Colonic mucosa (tissue), 4 donors: ENCODE measurements at regions not wholly inside any gene's neighbourhood (a gene's known extent, or its start where the extent isn't known, plus 50 kb on each side); places are given as distances from the start of the nearest gene placed in this dataset.

Source experiments
- DNase-seq: peaks from one replicate; pipeline ENCODE4 v3.0.0-alpha.2; 2020
- H3K27ac ChIP-seq: fragments of 200-600 bp; one replicate; pipeline ENCODE4 v1.8.0; 2021
- H3K27me3 ChIP-seq: fragments of 200-600 bp; one replicate; pipeline ENCODE4 v1.8.0; 2021
- H3K36me3 ChIP-seq: fragments of 200-600 bp; one replicate; pipeline ENCODE4 v1.8.0; 2021
- H3K4me1 ChIP-seq: fragments of 200-600 bp; one replicate; pipeline ENCODE4 v1.8.0; 2021; ENCODE audit warnings: mild to moderate bottlenecking
- H3K4me3 ChIP-seq: fragments of 200-600 bp; one replicate; pipeline ENCODE4 v1.8.0; 2021
- H3K9ac ChIP-seq, 2 donors: one replicate each; pipeline ENCODE4 v1.7.0; 2013; ENCODE audit warnings: control low read depth in 2 of 2, low read depth in 2 of 2, low read length in 2 of 2
- H3K9me3 ChIP-seq: fragments of 200-600 bp; one replicate; pipeline ENCODE4 v1.8.0; 2021
- CTCF ChIP-seq: fragments of 200-600 bp; IDR thresholded peaks from one replicate; pipeline ENCODE4 v1.8.0; 2022; ENCODE audit warnings: antibody characterized with exemption, mild to moderate bottlenecking
- intact Hi-C: fragments of 100-400 bp; cut with DNase I; formaldehyde crosslinking; loops from one replicate; pipeline ENCODE4 v1.14.1; 2022
- donor health status: healthy.
- donor health status: DM: no; HTN: no; CAD: no.
- donor health status: DM: no; HTN: no; CAD: no.

DNA sequence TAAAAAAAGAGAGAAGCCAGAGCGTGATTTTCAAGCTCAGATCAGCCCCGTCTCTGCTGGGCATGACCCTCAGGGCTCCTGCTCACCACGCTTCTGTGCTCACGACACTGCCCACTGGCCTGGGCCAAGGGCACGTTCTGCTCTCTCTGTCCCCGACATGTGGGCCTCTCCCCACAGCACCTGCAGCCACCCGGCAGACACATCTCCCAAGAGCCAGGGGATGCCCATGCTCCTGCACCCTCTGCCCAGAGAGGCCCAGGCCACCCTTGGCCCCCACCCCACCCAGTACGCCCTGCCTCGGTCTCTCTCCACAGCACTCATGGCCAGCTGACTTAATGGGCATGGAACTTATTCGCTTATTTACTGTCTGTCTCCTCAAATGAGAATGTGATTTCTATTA, 175.4 kb upstream of the RNF32 start:
- no peaks in the 10 kb centered on the region for H3K9me3 ChIP-seq
- no peak overlapping the region for H3K9ac ChIP-seq
- H3K27me3 ChIP-seq: no peaks in the 10 kb centered on the region
- H3K4me3 ChIP-seq: no peak overlapping the region
- DNase-seq: no peak
- intact Hi-C loops: no loop called here
- H3K4me1 ChIP-seq: no peaks in the 10 kb centered on the region
- TF ChIP-seq CTCF: no peak
- no peak overlapping the region for H3K27ac ChIP-seq
- no peaks in the 10 kb centered on the region for H3K36me3 ChIP-seq

DNA sequence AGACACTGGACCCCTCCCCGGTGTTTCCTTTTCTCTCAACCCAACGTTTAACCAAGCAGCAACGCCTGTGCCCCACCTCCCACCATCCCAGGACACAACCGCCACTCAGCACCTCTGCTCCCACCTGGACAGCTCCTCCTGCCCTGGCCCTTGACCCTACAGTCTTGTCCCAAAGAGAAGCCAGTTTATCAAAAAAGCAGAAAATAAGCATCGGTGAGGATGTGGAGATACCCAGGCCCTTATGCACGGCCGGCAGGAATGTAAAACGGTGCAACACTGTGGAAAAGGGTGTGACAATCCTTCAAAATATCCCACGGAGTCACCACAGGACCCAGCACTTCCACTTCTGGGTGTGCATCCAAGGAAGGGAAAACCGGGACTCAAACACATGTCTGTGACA, 176.2 kb upstream of the RNF32 start:
- no peaks in the 10 kb centered on the region for H3K4me1 ChIP-seq
- no peak for DNase-seq
- TF ChIP-seq CTCF: no peak
- no peaks in the 10 kb centered on the region for H3K36me3 ChIP-seq
- no peak overlapping the region for H3K27ac ChIP-seq
- no peak overlapping the region for H3K9ac ChIP-seq
- intact Hi-C loops: no loop called here
- H3K27me3 ChIP-seq: no peaks in the 10 kb centered on the region
- no peak overlapping the region for H3K4me3 ChIP-seq
- H3K9me3 ChIP-seq: no peaks in the 10 kb centered on the region

DNA sequence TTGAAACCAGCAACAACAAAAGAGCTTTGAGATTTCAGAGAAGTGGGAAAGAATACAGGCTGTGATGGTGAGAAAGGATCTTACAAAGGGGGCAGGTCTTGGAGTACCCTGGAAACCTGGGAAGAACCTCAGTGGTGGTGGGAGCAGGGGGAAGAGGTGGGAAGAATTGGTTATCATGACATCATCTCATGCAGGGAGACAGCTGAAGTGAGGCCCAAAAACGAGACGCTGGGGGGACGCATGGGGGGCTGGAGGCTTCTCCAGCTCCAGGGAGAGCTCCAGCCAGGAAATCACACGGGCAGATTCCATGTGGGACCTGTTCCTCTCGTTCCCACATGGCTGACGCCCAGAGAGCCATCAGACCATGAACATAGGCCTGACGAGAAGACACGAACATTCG, 177.3 kb upstream of the RNF32 start:
- Histone ChIP-seq H3K36me3 (no peaks in the 10 kb centered on the region), H3K9me3 (no peaks in the 10 kb centered on the region), H3K27me3 (no peaks in the 10 kb centered on the region), H3K4me1 (no peaks in the 10 kb centered on the region), H3K4me3 (no peak overlapping the region), H3K27ac (no peak overlapping the region), H3K9ac (no peak overlapping the region)
- intact Hi-C loops: no loop called here
- no peak for TF ChIP-seq CTCF
- no peak for DNase-seq

DNA sequence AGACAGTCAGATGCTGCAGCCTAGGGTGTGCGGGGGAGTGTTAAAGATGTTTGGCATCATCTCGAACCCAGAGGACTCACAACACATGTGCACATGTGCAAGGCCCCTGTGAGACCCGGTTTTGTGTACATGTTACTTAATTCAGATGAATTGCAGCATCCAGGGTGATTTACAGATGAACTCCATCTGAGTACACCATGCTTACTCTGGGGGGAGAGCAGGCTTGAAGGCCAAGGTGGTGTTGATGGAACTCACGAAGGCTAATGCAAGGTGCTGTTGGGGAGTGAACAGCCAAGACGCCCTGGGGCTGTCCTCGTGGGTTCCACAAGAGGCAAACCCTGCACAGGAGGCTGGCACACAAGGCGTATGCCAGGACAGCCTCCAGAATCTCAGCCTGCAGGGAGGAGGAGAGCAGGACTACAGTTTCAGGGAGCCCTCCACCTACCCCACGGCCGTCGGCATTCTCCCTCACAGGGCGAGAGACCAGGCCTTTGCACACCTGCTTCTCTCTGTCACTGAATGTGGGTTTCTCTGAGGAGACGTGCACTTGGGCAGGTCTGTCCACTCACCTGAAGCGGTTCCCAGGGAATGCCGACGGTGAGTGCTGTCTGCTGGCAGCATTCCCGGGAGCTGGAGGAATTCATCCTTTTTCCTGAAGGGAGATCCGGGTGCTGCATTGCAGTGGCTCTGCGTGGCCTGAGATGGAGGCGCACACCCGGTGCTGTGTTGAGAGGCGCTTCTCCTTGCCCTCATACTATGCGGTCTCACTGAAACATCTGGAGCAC, 178.5 kb upstream of the RNF32 start:
- Histone ChIP-seq H3K9me3 (no peaks in the 10 kb centered on the region), H3K4me3 (no peak overlapping the region), H3K9ac (no peak overlapping the region), H3K27me3 (no peaks in the 10 kb centered on the region), H3K36me3 (no peaks in the 10 kb centered on the region), H3K4me1 (no peaks in the 10 kb centered on the region), H3K27ac (no peak overlapping the region)
- intact Hi-C loops: no loop called here
- TF ChIP-seq CTCF: no peak
- no peak for DNase-seq

GRCh38 chr7:156460858-156461627, 179.5 kb upstream of the RNF32 start:
- TF ChIP-seq CTCF: no peak
- Histone ChIP-seq H3K9ac (no peak overlapping the region), H3K4me3 (no peak overlapping the region), H3K4me1 (no peaks in the 10 kb centered on the region), H3K27me3 (no peaks in the 10 kb centered on the region), H3K9me3 (no peaks in the 10 kb centered on the region), H3K27ac (no peak overlapping the region), H3K36me3 (no peaks in the 10 kb centered on the region)
- no peak for DNase-seq
- intact Hi-C loops: no loop called here
